ENCODE measurements at regions not wholly inside any gene's neighbourhood (a gene's known extent, or its start where the extent isn't known, plus 50 kb on each side); places are given as distances from the start of the nearest gene placed in this dataset.

DNA sequence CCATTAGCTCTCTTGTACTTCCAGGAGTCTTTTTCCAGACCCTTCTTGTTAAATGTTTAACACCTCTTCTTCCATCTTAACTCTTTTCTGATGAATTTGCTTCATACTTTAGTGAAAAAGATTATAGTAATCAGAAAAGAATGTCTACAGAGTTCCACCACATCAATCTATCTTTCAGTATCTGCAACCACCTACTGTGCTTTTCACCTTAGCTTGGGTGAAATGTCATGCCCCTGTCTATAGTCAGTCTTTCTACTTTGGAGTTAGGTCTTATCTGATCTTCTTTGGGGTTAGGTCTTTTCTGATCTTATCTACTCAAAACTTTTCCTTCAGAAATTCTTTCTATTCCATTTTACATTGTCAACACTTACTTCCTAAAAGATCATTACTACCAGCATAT is 1310.2 kb downstream of the PCDH7 start (continued):
- TF ChIP-seq, protein P1, sequence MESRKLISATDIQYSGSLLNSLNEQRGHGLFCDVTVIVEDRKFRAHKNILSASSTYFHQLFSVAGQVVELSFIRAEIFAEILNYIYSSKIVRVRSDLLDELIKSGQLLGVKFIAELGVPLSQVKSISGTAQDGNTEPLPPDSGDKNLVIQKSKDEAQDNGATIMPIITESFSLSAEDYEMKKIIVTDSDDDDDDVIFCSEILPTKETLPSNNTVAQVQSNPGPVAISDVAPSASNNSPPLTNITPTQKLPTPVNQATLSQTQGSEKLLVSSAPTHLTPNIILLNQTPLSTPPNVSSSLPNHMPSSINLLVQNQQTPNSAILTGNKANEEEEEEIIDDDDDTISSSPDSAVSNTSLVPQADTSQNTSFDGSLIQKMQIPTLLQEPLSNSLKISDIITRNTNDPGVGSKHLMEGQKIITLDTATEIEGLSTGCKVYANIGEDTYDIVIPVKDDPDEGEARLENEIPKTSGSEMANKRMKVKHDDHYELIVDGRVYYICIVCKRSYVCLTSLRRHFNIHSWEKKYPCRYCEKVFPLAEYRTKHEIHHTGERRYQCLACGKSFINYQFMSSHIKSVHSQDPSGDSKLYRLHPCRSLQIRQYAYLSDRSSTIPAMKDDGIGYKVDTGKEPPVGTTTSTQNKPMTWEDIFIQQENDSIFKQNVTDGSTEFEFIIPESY (IDR thresholded peaks at IDR 0.05; ENCODE audit: extremely low read depth, insufficient replicate concordance, low read length): no peak
- TF ChIP-seq, protein P2, sequence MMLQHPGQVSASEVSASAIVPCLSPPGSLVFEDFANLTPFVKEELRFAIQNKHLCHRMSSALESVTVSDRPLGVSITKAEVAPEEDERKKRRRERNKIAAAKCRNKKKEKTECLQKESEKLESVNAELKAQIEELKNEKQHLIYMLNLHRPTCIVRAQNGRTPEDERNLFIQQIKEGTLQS (IDR thresholded peaks at IDR 0.05): no peak
- TF ChIP-seq SRF (IDR thresholded peaks at IDR 0.05; ENCODE audit: low read depth): no peak

DNA sequence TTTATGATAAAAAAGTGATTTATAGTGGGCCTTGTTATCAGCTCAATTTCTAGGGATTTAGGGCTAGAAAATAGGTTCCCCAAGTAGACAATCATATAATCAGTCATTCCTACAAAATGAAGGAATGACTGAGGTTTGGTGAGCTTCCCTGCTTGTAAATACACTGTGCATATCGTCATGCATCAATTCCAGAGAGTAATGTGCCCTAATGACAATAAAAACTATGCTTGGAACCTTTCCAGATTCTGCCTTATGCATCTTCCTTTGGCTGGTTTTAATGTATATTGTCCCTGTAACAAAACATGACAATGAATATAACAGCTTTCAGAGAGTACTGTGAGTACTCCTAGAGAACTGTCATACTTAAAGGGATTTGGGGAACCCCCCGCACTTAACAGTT is 1310.9 kb downstream of the PCDH7 start:
- ChIA-PET RAD21 (ENCODE audit: low non-redundant PET in 1 of 2, low total read pairs in 2 of 2, uncharacterized antibody in 2 of 2, unreplicated experiment in 2 of 2) (no interaction called here), POLR2A (no interaction called here), CTCF (no interaction called here)
- Histone ChIP-seq H3K9me2 (ENCODE audit: insufficient read depth) (no peaks in the 10 kb centered on the region), H3K36me3 (ENCODE audit: control insufficient read depth in 1 of 2, insufficient read depth in 2 of 2, low read length in 2 of 2) (no peaks in the 10 kb centered on the region), H3K4me1 (ENCODE audit: control insufficient read depth in 1 of 2, insufficient read depth in 2 of 2, low read length in 2 of 2) (peaks cover 8% of the 10 kb centered on the region in 2 experiments), H3K9me3 (ENCODE audit: control insufficient read depth in 1 of 2, insufficient read depth in 1 of 2, low read depth in 1 of 2, low read length in 2 of 2) (no peaks in the 10 kb centered on the region), H3K4me2 (ENCODE audit: low read length) (no peak overlapping the region), H4K20me1 (ENCODE audit: insufficient read depth) (no peaks in the 10 kb centered on the region), H3K4me3 (replicated peaks in 1 of 2; ENCODE audit: low read depth in 1 of 2, low read length in 2 of 2) (no peak overlapping the region), H3K27ac (ENCODE audit: low read depth, low read length) (no peak overlapping the region), H3K79me2 (ENCODE audit: insufficient read depth, low read length) (no peaks in the 10 kb centered on the region), H2AFZ (ENCODE audit: low read depth, low read length, poor library complexity, severe bottlenecking) (no peak overlapping the region), H3K27me3 (ENCODE audit: insufficient read depth, low read length) (no peaks in the 10 kb centered on the region), H3K9ac (ENCODE audit: low read length) (no peak overlapping the region)
- DNase-seq (ENCODE audit: low read depth, low spot score) (no peak), ATAC-seq (no peak)
- no TSS peak for BruUV-seq (replicated peaks)
- TF ChIP-seq CTCF (IDR thresholded peaks at IDR 0.05 in 2 of 3, conservative IDR thresholded peaks at IDR 0.05 in 1 of 3; ENCODE audit: borderline replicate concordance in 1 of 3, insufficient read depth in 1 of 3, low read depth in 2 of 3, low read length in 2 of 3) (no peak), POLR2A (IDR thresholded peaks at IDR 0.05; ENCODE audit: borderline replicate concordance, extremely low read depth, insufficient read depth, insufficient read length) (no peak), SRF (IDR thresholded peaks at IDR 0.05; ENCODE audit: low read depth) (no peak), FOSL1 (IDR thresholded peaks at IDR 0.05; ENCODE audit: low read depth) (no peak), JUND (IDR thresholded peaks at IDR 0.05) (no peak), EZH2 (IDR thresholded peaks at IDR 0.05) (no peak), TCF7L2 (IDR thresholded peaks at IDR 0.05; ENCODE audit: borderline replicate concordance, extremely low read depth, insufficient read depth, insufficient read length) (no peak)
- TF ChIP-seq, protein P3, sequence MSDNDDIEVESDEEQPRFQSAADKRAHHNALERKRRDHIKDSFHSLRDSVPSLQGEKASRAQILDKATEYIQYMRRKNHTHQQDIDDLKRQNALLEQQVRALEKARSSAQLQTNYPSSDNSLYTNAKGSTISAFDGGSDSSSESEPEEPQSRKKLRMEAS (IDR thresholded peaks at IDR 0.05): no peak
- TF ChIP-seq, protein P1 (IDR thresholded peaks at IDR 0.05; ENCODE audit: extremely low read depth, insufficient replicate concordance, low read length): no peak
- intact Hi-C loops (cut with micrococcal nuclease): no loop called here

Measured in HCT116 (cell line).